Cardiac fibroblast (primary cell): ENCODE measurements at regions not wholly inside any gene's neighbourhood (a gene's known extent, or its start where the extent isn't known, plus 50 kb on each side); places are given as distances from the start of the nearest gene placed in this dataset.
A peak's percentile ranks its signal among the peaks of the same experiment; 100 is the strongest.

Experiments
- DNase-seq, 2 donors: peaks; one replicate each; pipeline versions ENCODE4 v3.0.0 to v3.0.0-alpha.2; 2010; ENCODE audit warnings: low read depth in 2 of 2
- H3K4me3 ChIP-seq, 2 donors: replicated peaks in 1 of 2; 1 replicate in 1 of 2; 2 replicates in 1 of 2; pipeline ENCODE4 v1.5.1; 2011; ENCODE audit warnings: low read depth in 2 of 2, low read length in 2 of 2, mild to moderate bottlenecking in 2 of 2, moderate library complexity in 1 of 2
- TF ChIP-seq, protein P1 (sequence below): IDR thresholded peaks from one replicate; pipeline ENCODE4 v1.5.1; 2011; ENCODE audit warnings: low read depth, mild to moderate bottlenecking, low read length, inconsistent platforms

- no peak overlapping the region for H3K4me3 ChIP-seq
- TF ChIP-seq, protein P1, sequence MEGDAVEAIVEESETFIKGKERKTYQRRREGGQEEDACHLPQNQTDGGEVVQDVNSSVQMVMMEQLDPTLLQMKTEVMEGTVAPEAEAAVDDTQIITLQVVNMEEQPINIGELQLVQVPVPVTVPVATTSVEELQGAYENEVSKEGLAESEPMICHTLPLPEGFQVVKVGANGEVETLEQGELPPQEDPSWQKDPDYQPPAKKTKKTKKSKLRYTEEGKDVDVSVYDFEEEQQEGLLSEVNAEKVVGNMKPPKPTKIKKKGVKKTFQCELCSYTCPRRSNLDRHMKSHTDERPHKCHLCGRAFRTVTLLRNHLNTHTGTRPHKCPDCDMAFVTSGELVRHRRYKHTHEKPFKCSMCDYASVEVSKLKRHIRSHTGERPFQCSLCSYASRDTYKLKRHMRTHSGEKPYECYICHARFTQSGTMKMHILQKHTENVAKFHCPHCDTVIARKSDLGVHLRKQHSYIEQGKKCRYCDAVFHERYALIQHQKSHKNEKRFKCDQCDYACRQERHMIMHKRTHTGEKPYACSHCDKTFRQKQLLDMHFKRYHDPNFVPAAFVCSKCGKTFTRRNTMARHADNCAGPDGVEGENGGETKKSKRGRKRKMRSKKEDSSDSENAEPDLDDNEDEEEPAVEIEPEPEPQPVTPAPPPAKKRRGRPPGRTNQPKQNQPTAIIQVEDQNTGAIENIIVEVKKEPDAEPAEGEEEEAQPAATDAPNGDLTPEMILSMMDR, result no peak
- DNase-seq, result peak in 1 of 2 donors; percentile 1
Measured at GRCh38 chr5:25963251-25964008, 1075.0 kb downstream of the CDH9 start.

DNA sequence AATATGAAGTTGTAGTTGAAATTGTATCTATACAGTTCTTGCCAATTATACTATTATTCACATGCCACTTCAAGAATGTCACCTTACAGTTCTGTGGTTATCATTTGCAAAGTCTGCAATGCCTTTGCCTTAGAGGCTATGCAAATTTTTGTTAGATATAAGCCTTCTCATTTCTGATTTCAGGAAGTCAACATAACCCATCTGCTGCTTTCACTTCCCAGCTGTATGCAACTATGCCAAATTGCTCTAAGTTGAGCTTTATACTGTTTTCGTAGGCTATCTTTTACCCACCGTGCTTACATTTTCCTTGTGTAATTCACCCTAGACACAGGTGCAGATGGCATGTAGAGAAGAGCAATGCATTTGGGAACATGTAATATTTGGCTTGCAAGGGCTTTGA is 1083.0 kb downstream of the CDH9 start:
- no peak for DNase-seq
- TF ChIP-seq, protein P1, result no peak
- no peak overlapping the region for H3K4me3 ChIP-seq

- no peak overlapping the region for H3K4me3 ChIP-seq
- TF ChIP-seq, protein P1, result no peak
- no peak for DNase-seq
Measured at GRCh38 chr5:25950681-25951080, 1087.7 kb downstream of the CDH9 start.

DNA sequence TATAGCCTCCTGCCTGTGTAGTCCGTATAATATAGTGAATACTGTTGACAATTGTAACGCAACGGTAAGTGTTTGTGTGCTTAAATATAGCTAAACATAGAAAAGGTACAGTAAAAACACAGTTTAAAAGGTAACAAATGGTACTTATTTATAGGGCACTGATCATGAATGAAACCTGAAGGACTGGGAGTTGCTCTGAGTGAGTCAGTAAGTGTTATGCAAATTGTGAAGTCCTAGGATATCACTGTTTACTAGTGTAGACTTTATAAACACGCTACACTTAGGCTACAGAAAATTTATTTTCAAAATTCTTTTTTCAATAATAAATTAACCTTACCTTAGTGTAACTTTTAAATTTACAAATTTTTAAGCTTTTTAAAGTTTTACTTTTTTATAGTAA is 1090.1 kb downstream of the CDH9 start:
- H3K4me3 ChIP-seq, result no peak overlapping the region
- DNase-seq, result no peak
- TF ChIP-seq, protein P1, result no peak

- TF ChIP-seq, protein P1, result no peak
- H3K4me3 ChIP-seq, result no peak overlapping the region
- no peak for DNase-seq
Measured at GRCh38 chr5:25944786-25945185, 1093.6 kb downstream of the CDH9 start.

GRCh38 chr5:25909163-25909562 is 1129.2 kb downstream of the CDH9 start:
- TF ChIP-seq, protein P1, result no peak
- no peak for DNase-seq
- no peak overlapping the region for H3K4me3 ChIP-seq

DNA sequence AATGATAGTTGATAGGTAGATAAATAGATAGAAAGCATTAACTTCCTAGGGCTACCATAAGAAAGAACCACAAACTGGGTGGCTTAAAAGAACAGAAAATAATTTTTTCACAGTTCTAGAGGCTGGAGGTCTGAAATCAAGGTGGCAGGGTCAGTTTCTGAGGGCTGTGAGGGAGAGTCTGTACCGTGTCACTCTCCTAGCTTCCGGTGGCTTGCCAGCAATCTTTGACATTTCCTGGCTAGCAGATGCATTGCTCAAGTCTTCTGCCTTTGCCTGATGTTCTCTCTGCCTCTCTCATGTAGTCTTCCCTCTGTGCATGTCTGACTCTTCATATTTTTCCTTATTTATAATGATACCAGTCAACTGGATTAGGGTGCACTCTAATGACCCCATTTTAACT is 1132.7 kb downstream of the CDH9 start:
- TF ChIP-seq, protein P1, result no peak
- no peak for DNase-seq
- no peak overlapping the region for H3K4me3 ChIP-seq
